IPS-20b (cell line): ENCODE measurements at regions not wholly inside any gene's neighbourhood (a gene's known extent, or its start where the extent isn't known, plus 50 kb on each side); places are given as distances from the start of the nearest gene placed in this dataset.

Experiments
- H3K27ac ChIP-seq: one replicate; pipeline ENCODE4 v1.5.1; 2013; ENCODE audit warnings: low read length
- H3K27me3 ChIP-seq: 2 replicates; pipeline ENCODE4 v1.6.1; 2013; ENCODE audit warnings: mild to moderate bottlenecking, low read length, inconsistent platforms; ENCODE audit not compliant: insufficient read depth
- H3K36me3 ChIP-seq: 2 replicates; pipeline ENCODE4 v1.6.1; 2013; ENCODE audit warnings: low read depth, mild to moderate bottlenecking, inconsistent platforms, low read length, moderate library complexity; ENCODE audit not compliant: insufficient read depth
- H3K4me1 ChIP-seq: 2 replicates; pipeline ENCODE4 v1.6.1; 2013; ENCODE audit warnings: mild to moderate bottlenecking, control low read depth, inconsistent platforms, low read length, moderate library complexity; ENCODE audit not compliant: insufficient read depth
- H3K4me3 ChIP-seq: 2 replicates; pipeline ENCODE4 v1.5.1; 2013; ENCODE audit warnings: mild to moderate bottlenecking, low read length, inconsistent platforms
- H3K9ac ChIP-seq: 2 replicates; pipeline ENCODE4 v1.6.1; 2013; ENCODE audit warnings: low read depth, mild to moderate bottlenecking, inconsistent platforms, low read length, moderate library complexity
- H3K9me3 ChIP-seq: 2 replicates; pipeline ENCODE4 v1.6.1; 2013; ENCODE audit warnings: mild to moderate bottlenecking, low read depth, low read length, inconsistent platforms; ENCODE audit not compliant: insufficient read depth

- Histone ChIP-seq H3K4me1 (no peaks in the 10 kb centered on the region), H3K27me3 (no peaks in the 10 kb centered on the region), H3K9ac (no peak overlapping the region), H3K27ac (no peak overlapping the region), H3K4me3 (no peak overlapping the region), H3K36me3 (no peaks in the 10 kb centered on the region), H3K9me3 (no peaks in the 10 kb centered on the region)
These were observed 442.5 kb upstream of the PKDCC start for GRCh38 chr2:41605311-41605710.

DNA sequence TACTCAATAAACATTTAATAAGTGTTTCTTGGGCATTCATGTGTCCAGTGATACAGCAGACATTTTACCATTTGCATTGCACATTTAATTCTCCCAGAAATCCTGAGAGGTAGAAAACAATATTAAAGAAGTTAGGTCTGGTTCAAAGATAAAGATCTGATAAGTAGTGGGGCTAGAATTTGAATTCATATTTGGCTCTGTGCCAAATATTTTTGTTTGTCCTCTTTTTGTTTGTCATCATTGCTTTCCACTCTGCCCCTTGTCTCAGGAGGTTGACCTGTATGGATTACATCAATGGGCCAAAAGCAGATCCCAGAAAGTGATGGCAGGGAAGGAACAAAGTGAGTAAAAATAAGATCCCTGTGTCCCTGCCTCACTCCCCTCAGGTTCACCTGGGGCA, 441.9 kb upstream of the PKDCC start:
- H3K9me3 ChIP-seq = no peaks in the 10 kb centered on the region
- no peak overlapping the region for H3K27ac ChIP-seq
- H3K36me3 ChIP-seq = no peaks in the 10 kb centered on the region
- no peak overlapping the region for H3K4me3 ChIP-seq
- no peaks in the 10 kb centered on the region for H3K4me1 ChIP-seq
- no peaks in the 10 kb centered on the region for H3K27me3 ChIP-seq
- H3K9ac ChIP-seq = no peak overlapping the region

GRCh38 chr2:41610501-41611190, 437.2 kb upstream of the PKDCC start:
- Histone ChIP-seq H3K9me3 (no peaks in the 10 kb centered on the region), H3K4me1 (no peaks in the 10 kb centered on the region), H3K4me3 (no peak overlapping the region), H3K27me3 (no peaks in the 10 kb centered on the region), H3K36me3 (no peaks in the 10 kb centered on the region), H3K9ac (no peak overlapping the region), H3K27ac (no peak overlapping the region)

- Histone ChIP-seq H3K9ac (no peak overlapping the region), H3K27ac (no peak overlapping the region), H3K9me3 (no peaks in the 10 kb centered on the region), H3K4me1 (no peaks in the 10 kb centered on the region), H3K4me3 (no peak overlapping the region), H3K36me3 (no peaks in the 10 kb centered on the region), H3K27me3 (no peaks in the 10 kb centered on the region)
These were observed 429.1 kb upstream of the PKDCC start for GRCh38 chr2:41618754-41619153.

- Histone ChIP-seq H3K4me3 (no peak overlapping the region), H3K27me3 (no peaks in the 10 kb centered on the region), H3K9ac (no peak overlapping the region), H3K9me3 (no peaks in the 10 kb centered on the region), H3K4me1 (no peaks in the 10 kb centered on the region), H3K27ac (no peak overlapping the region), H3K36me3 (no peaks in the 10 kb centered on the region)
These were observed 426.7 kb upstream of the PKDCC start for GRCh38 chr2:41621095-41621494.

DNA sequence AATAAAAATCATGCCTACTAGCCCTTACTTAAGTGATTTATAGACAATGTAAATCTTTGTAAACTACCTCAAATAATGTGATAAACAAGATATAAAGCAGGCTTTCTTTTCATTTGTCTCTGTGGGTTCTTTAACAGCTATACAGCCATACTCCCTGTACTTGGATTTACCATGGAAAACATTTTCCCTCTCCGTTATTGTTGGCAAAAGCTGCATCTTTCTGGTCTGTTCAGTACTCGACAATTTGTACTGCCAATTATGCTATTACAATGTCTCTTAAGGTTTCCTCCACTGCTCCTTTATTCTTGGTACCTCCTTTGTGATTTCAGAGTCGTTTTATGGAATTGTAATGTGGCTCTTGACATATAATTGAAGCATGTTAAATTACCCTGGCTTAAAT, 426.3 kb upstream of the PKDCC start:
- Histone ChIP-seq H3K36me3 (no peaks in the 10 kb centered on the region), H3K27ac (no peak overlapping the region), H3K9me3 (no peaks in the 10 kb centered on the region), H3K4me3 (no peak overlapping the region), H3K4me1 (no peaks in the 10 kb centered on the region), H3K27me3 (no peaks in the 10 kb centered on the region), H3K9ac (no peak overlapping the region)

GRCh38 chr2:41622301-41622700, 425.5 kb upstream of the PKDCC start:
- Histone ChIP-seq H3K36me3 (no peaks in the 10 kb centered on the region), H3K27me3 (no peaks in the 10 kb centered on the region), H3K4me1 (no peaks in the 10 kb centered on the region), H3K9me3 (no peaks in the 10 kb centered on the region), H3K4me3 (no peak overlapping the region), H3K27ac (no peak overlapping the region), H3K9ac (no peak overlapping the region)

DNA sequence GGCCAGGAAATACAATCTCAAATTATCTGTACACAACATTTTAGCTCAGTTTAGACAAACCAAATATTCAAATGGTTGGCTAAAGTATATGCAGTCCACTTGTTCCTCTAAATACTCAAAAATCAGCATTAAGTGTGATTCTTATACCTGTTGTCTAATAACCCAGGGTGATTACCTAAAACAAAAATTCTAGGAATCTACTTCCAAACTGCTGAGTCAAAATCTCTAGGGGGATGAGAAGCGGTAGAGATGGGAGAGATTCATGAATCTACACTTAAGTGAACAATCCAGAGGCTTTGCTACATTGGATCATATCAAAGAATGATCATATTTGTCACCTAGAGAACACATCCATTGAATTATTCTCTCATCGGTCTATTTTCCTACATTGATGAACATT, 420.9 kb upstream of the PKDCC start:
- Histone ChIP-seq H3K4me1 (no peaks in the 10 kb centered on the region), H3K36me3 (no peaks in the 10 kb centered on the region), H3K27me3 (no peaks in the 10 kb centered on the region), H3K9ac (no peak overlapping the region), H3K9me3 (no peaks in the 10 kb centered on the region), H3K27ac (no peak overlapping the region), H3K4me3 (no peak overlapping the region)

GRCh38 chr2:41634686-41635085, 413.1 kb upstream of the PKDCC start:
- H3K27ac ChIP-seq = no peak overlapping the region
- H3K9me3 ChIP-seq = no peaks in the 10 kb centered on the region
- H3K27me3 ChIP-seq = no peaks in the 10 kb centered on the region
- H3K4me1 ChIP-seq = no peaks in the 10 kb centered on the region
- no peak overlapping the region for H3K4me3 ChIP-seq
- H3K36me3 ChIP-seq = no peaks in the 10 kb centered on the region
- H3K9ac ChIP-seq = no peak overlapping the region

DNA sequence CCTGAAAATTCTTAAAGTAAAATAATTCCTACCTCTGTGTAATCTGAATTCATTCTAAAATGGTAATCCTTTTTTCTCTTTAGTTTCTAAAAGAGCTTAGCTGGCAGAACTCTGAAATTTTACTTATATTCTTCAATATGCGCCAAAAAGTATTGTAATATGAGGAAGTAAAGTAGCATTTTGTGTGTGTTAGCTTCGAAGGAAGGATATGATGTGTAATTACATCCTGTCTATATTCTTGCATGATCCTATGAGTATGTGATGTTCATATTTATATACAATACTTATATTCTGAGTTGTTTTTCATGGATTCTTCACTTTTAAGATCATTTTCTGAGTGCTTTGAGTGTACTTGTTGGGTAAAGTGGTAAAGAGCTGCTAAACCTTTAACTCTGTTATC, 402.9 kb upstream of the PKDCC start:
- H3K4me3 ChIP-seq = no peak overlapping the region
- no peaks in the 10 kb centered on the region for H3K36me3 ChIP-seq
- H3K27me3 ChIP-seq = no peaks in the 10 kb centered on the region
- no peak overlapping the region for H3K27ac ChIP-seq
- no peak overlapping the region for H3K9ac ChIP-seq
- H3K4me1 ChIP-seq = no peaks in the 10 kb centered on the region
- no peaks in the 10 kb centered on the region for H3K9me3 ChIP-seq

DNA sequence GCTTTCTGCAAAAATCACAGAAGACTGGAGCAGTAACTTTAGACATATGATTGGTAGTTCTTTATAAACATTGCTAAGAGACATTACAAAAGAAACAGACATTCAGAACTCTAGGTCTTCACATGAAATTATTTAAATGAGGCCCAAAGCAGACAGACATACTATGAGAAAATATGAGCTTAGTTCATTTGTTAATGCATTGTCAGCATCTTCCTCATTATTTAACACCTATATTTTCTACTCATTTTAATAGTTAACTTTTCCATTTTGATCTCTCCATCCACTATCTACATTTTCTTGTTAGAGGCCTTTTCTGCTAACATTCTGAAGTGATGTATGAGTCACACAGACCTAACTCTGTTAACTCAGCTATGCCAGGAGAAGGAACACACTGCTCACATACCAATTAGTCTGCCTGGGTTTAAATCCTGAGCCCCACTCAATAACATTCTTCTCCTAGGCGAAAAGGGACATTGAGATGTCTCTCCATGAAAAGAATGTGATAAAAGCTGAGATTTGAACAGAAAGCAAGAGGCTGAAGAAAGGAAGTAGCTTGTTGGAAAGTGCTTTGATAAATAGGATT, 400.3 kb upstream of the PKDCC start:
- H3K9me3 ChIP-seq = no peaks in the 10 kb centered on the region
- H3K27ac ChIP-seq = no peak overlapping the region
- no peak overlapping the region for H3K9ac ChIP-seq
- H3K4me3 ChIP-seq = no peak overlapping the region
- H3K27me3 ChIP-seq = no peaks in the 10 kb centered on the region
- no peaks in the 10 kb centered on the region for H3K4me1 ChIP-seq
- H3K36me3 ChIP-seq = no peaks in the 10 kb centered on the region

GRCh38 chr2:41657226-41657625, 390.6 kb upstream of the PKDCC start:
- no peak overlapping the region for H3K27ac ChIP-seq
- no peaks in the 10 kb centered on the region for H3K36me3 ChIP-seq
- H3K4me3 ChIP-seq = no peak overlapping the region

More at GRCh38 chr2:41657226-41657625, 390.6 kb upstream of the PKDCC start:
- Histone ChIP-seq H3K27me3 (no peaks in the 10 kb centered on the region), H3K9me3 (no peaks in the 10 kb centered on the region; the same call in 1 of the 2 replicates), H3K4me1 (no peaks in the 10 kb centered on the region), H3K9ac (no peak overlapping the region)
